Chondrocyte (in vitro differentiated cells): ENCODE measurements at regions not wholly inside any gene's neighbourhood (a gene's known extent, or its start where the extent isn't known, plus 50 kb on each side); places are given as distances from the start of the nearest gene placed in this dataset.

Experiments
- DNase-seq: peaks from one replicate; pipeline ENCODE4 v3.0.0; 2021; ENCODE audit warnings: mixed read lengths, low spot score
- H3K27ac Mint-ChIP-seq: one replicate; pipeline ENCODE4 v1.8.0; 2021; ENCODE audit warnings: mild to moderate bottlenecking, moderate library complexity, mixed read lengths; ENCODE audit not compliant: unreplicated experiment
- H3K27me3 Mint-ChIP-seq: 2 replicates; pipeline ENCODE4 v1.8.0; 2021; ENCODE audit warnings: low read depth, mixed read lengths
- H3K36me3 Mint-ChIP-seq: 2 replicates; pipeline ENCODE4 v1.8.0; 2021; ENCODE audit warnings: low read depth, mixed read lengths
- H3K4me1 Mint-ChIP-seq: 2 replicates; pipeline ENCODE4 v1.8.0; 2021; ENCODE audit warnings: low read depth, mild to moderate bottlenecking, mixed read lengths
- H3K4me3 Mint-ChIP-seq: one replicate; pipeline ENCODE4 v1.8.0; 2021; ENCODE audit warnings: mild to moderate bottlenecking, moderate library complexity, mixed read lengths; ENCODE audit not compliant: unreplicated experiment
- H3K9me3 Mint-ChIP-seq: 2 replicates; pipeline ENCODE4 v1.8.0; 2021; ENCODE audit warnings: low read depth, mixed read lengths
- TF ChIP-seq, protein P1 (sequence below): fragments of 200-600 bp; sonication (generic); IDR thresholded peaks from 2 replicates; pipeline ENCODE4 v1.5.0; 2021; ENCODE audit warnings: antibody characterized with exemption, mild to moderate bottlenecking, moderate library complexity

DNA sequence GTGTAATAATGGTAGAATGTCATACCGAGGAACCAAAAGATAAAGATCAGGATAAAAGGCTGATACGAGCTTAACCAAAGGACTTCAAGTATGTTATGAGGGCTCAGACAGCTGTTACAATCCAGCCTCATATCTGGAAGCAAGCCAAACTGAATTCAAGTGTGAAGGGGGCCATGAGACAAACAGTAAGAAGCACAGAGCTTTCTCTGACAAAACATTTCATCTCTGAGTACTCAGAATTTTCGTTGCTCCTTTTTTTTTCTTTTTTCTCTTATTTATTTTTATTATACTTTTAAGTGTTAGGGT lies 52.9 kb upstream of the CD180 start:
- H3K4me3 Mint-ChIP-seq, result no peak overlapping the region
- DNase-seq, result no peak
- TF ChIP-seq, protein P1, sequence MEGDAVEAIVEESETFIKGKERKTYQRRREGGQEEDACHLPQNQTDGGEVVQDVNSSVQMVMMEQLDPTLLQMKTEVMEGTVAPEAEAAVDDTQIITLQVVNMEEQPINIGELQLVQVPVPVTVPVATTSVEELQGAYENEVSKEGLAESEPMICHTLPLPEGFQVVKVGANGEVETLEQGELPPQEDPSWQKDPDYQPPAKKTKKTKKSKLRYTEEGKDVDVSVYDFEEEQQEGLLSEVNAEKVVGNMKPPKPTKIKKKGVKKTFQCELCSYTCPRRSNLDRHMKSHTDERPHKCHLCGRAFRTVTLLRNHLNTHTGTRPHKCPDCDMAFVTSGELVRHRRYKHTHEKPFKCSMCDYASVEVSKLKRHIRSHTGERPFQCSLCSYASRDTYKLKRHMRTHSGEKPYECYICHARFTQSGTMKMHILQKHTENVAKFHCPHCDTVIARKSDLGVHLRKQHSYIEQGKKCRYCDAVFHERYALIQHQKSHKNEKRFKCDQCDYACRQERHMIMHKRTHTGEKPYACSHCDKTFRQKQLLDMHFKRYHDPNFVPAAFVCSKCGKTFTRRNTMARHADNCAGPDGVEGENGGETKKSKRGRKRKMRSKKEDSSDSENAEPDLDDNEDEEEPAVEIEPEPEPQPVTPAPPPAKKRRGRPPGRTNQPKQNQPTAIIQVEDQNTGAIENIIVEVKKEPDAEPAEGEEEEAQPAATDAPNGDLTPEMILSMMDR, result no peak
- H3K9me3 Mint-ChIP-seq, result no peaks in the 10 kb centered on the region
- H3K27me3 Mint-ChIP-seq, result no peaks in the 10 kb centered on the region
- H3K27ac Mint-ChIP-seq, result peak overlapping the region; percentile 83
- H3K36me3 Mint-ChIP-seq, result no peaks in the 10 kb centered on the region
- peaks cover 12% of the 10 kb centered on the region for H3K4me1 Mint-ChIP-seq

- H3K27me3 Mint-ChIP-seq, result no peaks in the 10 kb centered on the region
- H3K27ac Mint-ChIP-seq, result peak overlapping the region; percentile 83
- no peak overlapping the region for H3K4me3 Mint-ChIP-seq
- DNase-seq, result no peak
- H3K4me1 Mint-ChIP-seq, result peaks cover 12% of the 10 kb centered on the region
- TF ChIP-seq, protein P1, result no peak
- no peaks in the 10 kb centered on the region for H3K36me3 Mint-ChIP-seq
- H3K9me3 Mint-ChIP-seq, result no peaks in the 10 kb centered on the region
Measured at GRCh38 chr5:67248703-67249589, 52.3 kb upstream of the CD180 start.

DNA sequence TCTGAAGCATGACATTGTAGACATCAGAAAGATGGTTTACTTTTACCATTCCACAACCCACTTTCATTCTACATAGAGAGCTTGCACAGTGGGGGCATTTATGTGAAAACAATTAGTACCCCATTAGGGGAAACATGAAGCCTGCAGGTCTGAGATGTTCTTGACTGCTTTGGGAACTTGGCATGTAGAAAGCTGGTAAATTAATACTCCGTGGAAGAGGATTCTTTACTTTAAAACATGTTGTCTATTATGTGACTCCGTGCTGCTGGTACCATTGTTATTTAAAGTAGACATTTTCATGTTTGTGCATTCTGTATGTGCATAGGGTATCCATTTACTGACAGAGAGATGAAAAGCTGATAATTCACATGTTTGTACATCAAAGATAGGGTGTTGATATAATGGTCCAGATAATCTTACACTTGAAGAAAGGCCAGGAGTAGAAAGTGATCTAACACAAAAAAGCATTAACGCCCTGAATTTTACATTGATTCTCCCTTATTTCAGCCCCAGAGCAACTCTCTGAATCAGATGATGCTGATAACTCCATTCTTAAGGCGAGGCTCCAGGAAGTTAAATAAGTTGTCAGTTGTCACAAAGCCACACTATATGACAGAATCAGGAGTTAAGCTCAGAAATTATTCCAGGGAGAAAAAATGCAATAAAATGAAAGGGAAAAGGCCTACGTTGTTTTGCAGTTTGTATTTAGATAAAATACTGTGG lies 50.1 kb upstream of the CD180 start:
- DNase-seq, result no peak
- Mint-ChIP-seq H3K27ac (no peak overlapping the region), H3K36me3 (no peaks in the 10 kb centered on the region), H3K27me3 (no peaks in the 10 kb centered on the region), H3K9me3 (no peaks in the 10 kb centered on the region), H3K4me3 (no peak overlapping the region), H3K4me1 (peaks cover 12% of the 10 kb centered on the region)
- TF ChIP-seq, protein P1, result no peak
